K562 (cell line): ENCODE measurements at regions not wholly inside any gene's neighbourhood (a gene's known extent, or its start where the extent isn't known, plus 50 kb on each side); places are given as distances from the start of the nearest gene placed in this dataset.
A peak's percentile ranks its signal among the peaks of the same experiment; 100 is the strongest.

Experiments
- ATAC-seq: fragments of 200-7000 bp; cut with Tn5 transposase; 3 replicates; pipeline ENCODE4 v1.9.1; 2020; ENCODE audit warnings: moderate library complexity
- BruUV-seq: library from RNA; stranded (reverse); fragments of 400-500 nt; replicated peaks from 2 replicates; lab custom pipeline; 2021; lab: Mats Ljungman, UMichigan
- CTCF ChIA-PET: fragments of 300-600 bp; formaldehyde crosslinking; extraction: SDS; loops from one replicate; lab custom pipeline; 2021; ENCODE audit warnings: low intra/inter-chr PET ratio; lab: Yijun Ruan, JAX
- POLR2A ChIA-PET: fragments of 300-600, 350-650 bp; sonication (Branson Sonifier 250); formaldehyde crosslinking; extraction: SDS; loops from one replicate; lab custom pipeline; 2021; ENCODE audit warnings: antibody characterized with exemption, inconsistent platforms; lab: Yijun Ruan, JAX
- DNase-seq, 4 experiments: peaks; one replicate each; pipeline versions ENCODE4 v3.0.0 to v3.0.0-alpha.2; 2011 to 2018; ENCODE audit warnings: low spot score in 3 of 4, mixed read lengths in 3 of 4; ENCODE audit errors: extremely low read depth in 1 of 4
- FAIRE-seq: peaks from 2 replicates; lab custom pipeline; 2011; peaks lifted over from hg19 to GRCh38; lab: Jason Lieb, UNC
- H2AFZ ChIP-seq: 2 replicates; pipeline ENCODE4 v1.6.0; 2011; ENCODE audit warnings: low read depth, low read length, control low read depth, inconsistent platforms
- H3K27ac ChIP-seq: fragments of 200-600 bp; 3 replicates; pipeline ENCODE4 v1.8.0; 2011; ENCODE audit warnings: low read depth, mild to moderate bottlenecking, control low read depth, inconsistent platforms, low read length, moderate library complexity, mixed read lengths; ENCODE audit errors: extremely low read depth
- H3K27me3 ChIP-seq, 2 experiments: fragments of 300-600 bp in 1 of 2; 2 replicates in 1 of 2; 3 replicates in 1 of 2; pipeline versions ENCODE4 v1.6.0 to v1.8.0; 2011; ENCODE audit warnings: inconsistent platforms in 2 of 2, low read length in 2 of 2, mild to moderate bottlenecking in 1 of 2, mixed read lengths in 1 of 2, moderate library complexity in 1 of 2; ENCODE audit not compliant: control insufficient read depth in 2 of 2, insufficient read depth in 2 of 2
- H3K36me3 ChIP-seq: fragments of 300-600 bp; 3 replicates; pipeline ENCODE4 v1.8.0; 2011; ENCODE audit warnings: mild to moderate bottlenecking, low read length, inconsistent platforms; ENCODE audit not compliant: control insufficient read depth, insufficient read depth
- H3K4me1 ChIP-seq, 2 experiments: fragments of 200-600 bp in 1 of 2; replicated peaks in 1 of 2; 2 replicates in 1 of 2; 3 replicates in 1 of 2; pipeline versions ENCODE4 v1.5.1 to v1.8.0; 2011; ENCODE audit warnings: inconsistent platforms in 2 of 2, low read length in 2 of 2, mild to moderate bottlenecking in 1 of 2, mixed read lengths in 1 of 2, moderate library complexity in 1 of 2; ENCODE audit not compliant: control insufficient read depth in 2 of 2, insufficient read depth in 2 of 2
- H3K4me2 ChIP-seq: 2 replicates; pipeline ENCODE4 v1.6.1; 2011; ENCODE audit warnings: low read length, control low read depth, inconsistent platforms, mixed read lengths; ENCODE audit not compliant: insufficient read depth
- H3K4me3 ChIP-seq: fragments of 200-600 bp; sonication (generic), shearing (Covaris generic); 2 replicates; pipeline ENCODE4 v1.5.1; 2016; ENCODE audit warnings: control low read depth, inconsistent platforms
- H3K79me2 ChIP-seq: fragments of 200-600 bp; 3 replicates; pipeline ENCODE4 v1.8.0; 2011; ENCODE audit warnings: low read length, inconsistent platforms; ENCODE audit not compliant: control insufficient read depth, insufficient read depth
- H3K9ac ChIP-seq, 2 experiments: 2 replicates each; pipeline versions ENCODE4 v1.6.0 to v1.6.1; 2011; ENCODE audit warnings: low read depth in 2 of 2, low read length in 2 of 2, control low read depth in 1 of 2, inconsistent platforms in 1 of 2, mild to moderate bottlenecking in 1 of 2, mixed read lengths in 1 of 2; ENCODE audit not compliant: insufficient read depth in 1 of 2
- H3K9me1 ChIP-seq: one replicate; pipeline ENCODE4 v1.6.0; 2011; ENCODE audit warnings: inconsistent platforms, mild to moderate bottlenecking, low read length, moderate library complexity; ENCODE audit not compliant: control insufficient read depth, insufficient read depth
- H3K9me3 ChIP-seq: replicated peaks from 2 replicates; pipeline ENCODE4 v1.5.1; 2011; ENCODE audit warnings: low read depth, low read length, inconsistent platforms; ENCODE audit not compliant: control insufficient read depth, insufficient read depth
- H4K20me1 ChIP-seq: replicated peaks from 2 replicates; pipeline ENCODE4 v1.6.1; 2011; ENCODE audit warnings: low read length, inconsistent platforms, mixed read lengths; ENCODE audit not compliant: control insufficient read depth, insufficient read depth
- DMBX1 ChIP-seq: fragments of 250-450 bp; sonication (Bioruptor Pico); IDR thresholded peaks from 2 replicates; pipeline ENCODE4 v1.8.0; 2022; ENCODE audit warnings: inconsistent platforms, mild to moderate bottlenecking, moderate library complexity, borderline replicate concordance
- JUN ChIP-seq, 2 experiments: sonication (generic) in 1 of 2; formaldehyde crosslinking in 1 of 2; IDR thresholded peaks; 2 replicates each; pipeline versions ENCODE4 v1.6.1 to v1.8.0; 2012 to 2022; ENCODE audit warnings: borderline replicate concordance in 2 of 2, mild to moderate bottlenecking in 2 of 2, improper control_type of control experiment in 1 of 2, low read depth in 1 of 2, low read length in 1 of 2, missing genetic modification reagents in 1 of 2
- KLF10 ChIP-seq: fragments of 250-450 bp; sonication (Bioruptor Pico); IDR thresholded peaks from 2 replicates; pipeline ENCODE4 v1.6.1; 2021; ENCODE audit warnings: matching md5 sums
- PTBP1 ChIP-seq: fragments of 200-400 bp; formaldehyde crosslinking; IDR thresholded peaks from 2 replicates; pipeline ENCODE4 v1.6.1; 2017; ENCODE audit warnings: low read depth, low read length
- RAD21 ChIP-seq, 2 experiments: fragments of 250-450 bp in 1 of 2; fragments of 450-650 bp in 1 of 2; sonication (Bioruptor Pico) in 1 of 2; formaldehyde crosslinking in 1 of 2; IDR thresholded peaks in 1 of 2; conservative IDR thresholded peaks in 1 of 2; 2 replicates each; pipeline versions ENCODE4 v1.4.0 to v1.8.0; 2020 to 2022; ENCODE audit warnings: mild to moderate bottlenecking in 2 of 2, moderate library complexity in 1 of 2
- ZBTB40 ChIP-seq, 2 experiments: fragments of 450-650 bp in 1 of 2; sonication (generic) in 1 of 2; formaldehyde crosslinking in 1 of 2; IDR thresholded peaks; 2 replicates each; pipeline versions ENCODE4 v1.7.1 to v1.9.0; 2016 to 2022; ENCODE audit warnings: inconsistent platforms in 1 of 2, mild to moderate bottlenecking in 1 of 2, missing genetic modification reagents in 1 of 2
- WGBS: fragments of 100-300 bp; shearing (Covaris generic); methylation state at CpG from one replicate; pipeline ENCODE4 v1.1.6; 2016; ENCODE audit warnings: low coverage, mixed read lengths; ENCODE audit not compliant: insufficient coverage; ENCODE audit errors: missing lambda C conversion rate; 5-methylcytosine and 5-hydroxymethylcytosine counted together
- in situ Hi-C: fragments of 300-500 bp; cut with MboI; formaldehyde crosslinking; loops from 4 replicates; pipeline ENCODE4 v1.15.0; 2018; ENCODE audit warnings: inconsistent platforms, mixed read lengths
- intact Hi-C: fragments of 100-400 bp; cut with micrococcal nuclease; formaldehyde crosslinking; loops from 2 replicates; pipeline ENCODE4 v1.14.2; 2022

GRCh38 chr3:8450618-8451017 is 51.0 kb upstream of the LMCD1 start:
- Histone ChIP-seq H4K20me1 (no peaks in the 10 kb centered on the region), H3K4me3 (no peak overlapping the region), H3K27me3 (no peaks in the 10 kb centered on the region), H3K4me2 (no peak overlapping the region), H3K4me1 (no peaks in the 10 kb centered on the region), H3K9me3 (no peaks in the 10 kb centered on the region), H3K79me2 (no peaks in the 10 kb centered on the region), H3K27ac (no peak overlapping the region), H2AFZ (no peak overlapping the region), H3K9me1 (no peaks in the 10 kb centered on the region), H3K36me3 (no peaks in the 10 kb centered on the region), H3K9ac (no peak overlapping the region)
- ATAC-seq: no peak
- DNase-seq: no peak
- ChIA-PET CTCF (no interaction called here), POLR2A (interaction anchor here (0.6 kb wide), 1 partner anchor 665 kb away, joined by 3 read pairs; no protein-coding TSS in a partner anchor)
- intact Hi-C loops: no loop called here
- in situ Hi-C loops: no loop called here
- BruUV-seq: no TSS peak
- FAIRE-seq: no peak
- TF ChIP-seq DMBX1 (CRISPR knock-in tag): no peak
- no peak for TF ChIP-seq JUN (IDR thresholded peaks at IDR 0.05; ENCODE audit: borderline replicate concordance, low read depth, low read length)
- TF ChIP-seq JUN (CRISPR knock-in tag; IDR thresholded peaks at IDR 0.05; ENCODE audit: borderline replicate concordance): no peak
- TF ChIP-seq RAD21 (CRISPR knock-in tag; conservative IDR thresholded peaks at IDR 0.05 in 1 of 2, IDR thresholded peaks at IDR 0.05 in 1 of 2): 0 out of 4 replicates have a peak, but pooled peaks of 1 of the 2 experiments have one; percentile 6
- no peak for TF ChIP-seq PTBP1

- Histone ChIP-seq H3K9me3 (no peaks in the 10 kb centered on the region), H3K27ac (no peak overlapping the region), H3K79me2 (no peaks in the 10 kb centered on the region), H3K9ac (no peak overlapping the region), H3K27me3 (no peaks in the 10 kb centered on the region), H2AFZ (no peak overlapping the region), H4K20me1 (no peaks in the 10 kb centered on the region), H3K4me1 (no peaks in the 10 kb centered on the region), H3K4me3 (no peak overlapping the region), H3K9me1 (no peaks in the 10 kb centered on the region), H3K4me2 (no peak overlapping the region), H3K36me3 (no peaks in the 10 kb centered on the region)
- DNase-seq (no peak), FAIRE-seq (no peak), ATAC-seq (no peak)
- under 1% methylated on average over 4 of the region's 4 CpGs for WGBS
- intact Hi-C loops (no loop called here), in situ Hi-C loops (no loop called here)
- no TSS peak for BruUV-seq
- ChIA-PET CTCF (interaction anchor here (0.6 kb wide), 1 partner anchor 171 kb away, joined by 3 read pairs; no protein-coding TSS in a partner anchor), POLR2A (interaction anchor here (1.1 kb wide), 1 partner anchor 10 kb away, joined by 3 read pairs; no protein-coding TSS in a partner anchor)
- TF ChIP-seq ZBTB40 (IDR thresholded peaks at IDR 0.05): no peak
- no peak for TF ChIP-seq ZBTB40 (CRISPR knock-in tag; IDR thresholded peaks at IDR 0.05)
- no peak for TF ChIP-seq KLF10 (CRISPR knock-in tag)
These were observed 49.9 kb upstream of the LMCD1 start for GRCh38 chr3:8451696-8452095.
